Stimulated activated CD8-positive, alpha-beta memory T cell treated with anti-CD3 and anti-CD28 coated beads, Interleukin-15, amount 100 ng/mL, for 4 hours (primary cell): ENCODE measurements at regions not wholly inside any gene's neighbourhood (a gene's known extent, or its start where the extent isn't known, plus 50 kb on each side); places are given as distances from the start of the nearest gene placed in this dataset.

Experiments used
- DNase-seq, 2 donors: peaks; one replicate each; pipeline ENCODE4 v3.0.0-alpha.2; 2020; ENCODE audit warnings: low read depth in 2 of 2

DNA sequence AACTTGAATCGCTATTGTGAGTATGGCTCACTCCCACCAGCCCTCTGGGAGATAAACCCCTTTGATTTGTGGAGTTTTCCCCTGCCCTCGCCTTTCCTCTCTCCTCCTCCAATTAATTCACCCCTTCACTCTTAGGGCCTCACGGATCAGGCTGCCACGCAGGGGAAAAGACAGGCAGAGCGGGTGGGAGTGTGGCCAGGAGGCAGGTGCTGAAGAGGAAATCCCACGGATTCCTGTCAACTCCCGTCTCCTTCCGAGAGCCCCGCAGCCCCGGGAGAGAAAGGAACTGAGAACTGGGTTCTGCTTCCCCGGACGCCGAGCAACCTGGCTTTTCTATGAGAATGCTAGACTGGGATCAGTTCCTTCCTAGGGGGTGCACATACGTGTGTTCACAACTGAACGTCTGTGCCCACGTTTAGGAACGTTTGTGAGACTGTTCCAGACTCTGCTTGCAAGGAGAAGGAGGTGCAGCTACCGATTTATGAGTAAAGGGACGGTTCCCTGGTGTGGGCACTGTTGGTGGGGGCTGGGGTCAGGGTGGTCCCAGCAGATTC lies 314.5 kb upstream of the TLE4 start:
- DNase-seq = no peak

DNA sequence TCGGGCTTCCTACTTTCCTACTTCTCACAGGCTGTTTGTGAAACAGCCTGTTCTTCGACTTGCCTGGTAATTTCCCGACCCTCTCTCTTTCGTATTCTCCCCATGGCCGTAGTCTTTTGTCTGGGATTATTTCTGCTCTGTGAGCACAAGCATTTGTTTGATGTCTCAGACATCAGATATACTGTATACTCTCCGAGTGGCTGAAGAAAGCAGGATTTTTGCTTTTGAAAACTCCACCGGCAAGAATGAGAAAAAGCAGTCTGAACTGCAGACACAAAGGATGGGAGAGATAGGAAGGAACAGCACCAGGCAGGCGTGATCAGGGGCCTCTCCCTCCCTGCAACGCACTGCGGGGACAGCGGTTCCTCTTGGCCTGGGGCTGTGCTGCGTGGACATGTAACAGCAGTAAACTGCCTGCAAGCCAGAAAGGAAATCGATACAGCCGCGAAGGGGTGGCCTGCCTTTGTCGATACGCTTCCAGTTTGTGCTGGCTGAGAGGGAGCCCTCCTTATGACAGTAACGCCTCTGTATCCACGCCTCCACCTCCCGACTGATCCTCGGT lies 313.9 kb upstream of the TLE4 start:
- no peak for DNase-seq

DNA sequence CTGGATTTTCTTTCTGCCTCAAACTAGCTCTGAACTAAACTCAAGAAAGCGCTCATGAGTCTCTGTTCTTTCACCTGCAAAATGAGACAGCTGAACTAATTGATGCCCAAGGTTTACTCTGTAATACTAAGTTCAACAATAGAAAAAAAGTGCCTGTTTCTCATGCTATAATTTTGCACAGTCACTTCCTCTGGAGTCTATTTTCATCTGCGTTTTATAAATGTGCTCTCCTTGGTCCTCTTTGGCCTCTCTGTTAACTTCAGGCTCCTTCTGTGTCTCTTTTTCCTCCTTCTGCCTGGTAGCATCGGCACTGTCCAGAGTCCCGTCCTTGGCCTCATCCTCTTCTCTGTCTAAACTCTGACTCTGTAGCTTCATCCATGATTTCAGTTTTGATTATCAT lies 311.9 kb upstream of the TLE4 start:
- DNase-seq = no peak

DNA sequence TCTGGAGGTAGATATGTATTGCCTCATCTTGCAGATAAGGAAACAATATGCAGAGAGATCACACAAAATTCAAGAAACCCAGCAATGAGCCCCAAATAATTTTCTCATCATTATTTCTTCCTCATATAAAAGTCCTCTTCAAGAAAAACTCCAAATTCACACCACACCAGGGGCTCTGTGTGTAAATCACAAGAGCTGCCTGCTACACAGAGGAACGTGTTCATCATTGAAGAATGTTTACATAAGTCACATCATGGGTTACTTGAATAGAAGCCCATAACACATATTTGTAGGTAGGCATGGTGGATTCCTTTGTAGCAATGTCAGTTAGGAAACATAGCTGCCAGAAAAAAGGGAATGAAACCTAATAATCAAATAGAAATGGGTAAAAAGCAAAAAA lies 308.1 kb upstream of the TLE4 start:
- DNase-seq = no peak

DNA sequence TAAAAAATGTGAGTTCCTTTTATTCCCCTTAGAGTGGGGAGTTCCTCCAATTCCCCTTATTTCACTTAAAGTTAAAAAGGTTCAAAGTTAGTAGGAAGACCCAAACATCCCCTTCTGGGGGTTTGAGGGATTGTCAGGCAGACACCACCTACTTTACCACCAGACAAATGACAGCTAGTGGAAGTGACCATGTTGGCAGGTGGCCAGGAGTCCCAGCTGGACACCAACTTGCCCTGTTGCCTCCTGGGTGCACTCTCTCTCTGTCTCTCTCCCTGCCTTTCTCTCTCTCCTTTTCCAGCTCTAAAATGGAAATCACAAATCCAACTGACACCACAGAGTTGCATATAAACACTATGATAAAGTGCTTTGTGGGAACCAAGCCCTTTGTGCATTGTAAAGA lies 307.7 kb upstream of the TLE4 start:
- DNase-seq = no peak

DNA sequence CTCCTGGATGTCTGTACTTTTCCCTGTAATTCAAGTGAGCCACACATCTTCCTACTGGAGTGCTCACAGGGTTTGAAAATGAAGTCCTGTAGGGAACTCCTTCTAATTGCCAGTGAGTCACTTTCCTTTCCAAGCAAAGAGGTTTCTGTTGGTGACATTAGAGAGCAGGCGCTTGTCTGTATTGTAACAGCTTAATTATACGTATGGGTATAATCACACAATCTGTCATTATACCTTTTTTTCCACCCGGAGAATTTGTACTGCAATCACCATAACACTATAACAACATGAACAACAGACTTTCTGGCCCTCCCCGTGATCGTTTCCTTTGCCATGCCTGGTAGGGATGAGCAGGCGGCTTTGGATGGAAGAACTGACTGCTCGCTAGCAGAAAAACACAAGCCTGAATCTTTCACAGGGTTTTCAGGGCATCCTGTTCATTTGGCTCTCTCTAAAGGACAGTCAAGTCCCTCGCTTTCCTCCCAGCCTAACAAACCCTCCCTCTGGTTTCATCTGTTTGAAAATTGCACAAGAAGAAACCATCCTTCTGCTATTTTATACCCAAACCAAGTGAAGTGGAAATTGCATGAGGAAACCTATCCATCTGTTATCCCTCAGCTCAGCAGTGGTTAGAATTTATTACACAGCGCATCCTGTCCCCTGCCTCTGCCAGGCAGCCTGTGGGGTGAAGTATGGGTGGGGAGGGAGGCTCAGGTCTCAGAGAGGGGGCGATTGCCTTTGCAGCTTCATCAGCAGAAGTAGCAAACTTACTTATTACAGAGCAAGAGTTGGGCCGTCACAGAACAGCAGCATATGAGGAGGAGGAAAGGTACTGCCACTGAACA lies 307.0 kb upstream of the TLE4 start:
- no peak for DNase-seq

DNA sequence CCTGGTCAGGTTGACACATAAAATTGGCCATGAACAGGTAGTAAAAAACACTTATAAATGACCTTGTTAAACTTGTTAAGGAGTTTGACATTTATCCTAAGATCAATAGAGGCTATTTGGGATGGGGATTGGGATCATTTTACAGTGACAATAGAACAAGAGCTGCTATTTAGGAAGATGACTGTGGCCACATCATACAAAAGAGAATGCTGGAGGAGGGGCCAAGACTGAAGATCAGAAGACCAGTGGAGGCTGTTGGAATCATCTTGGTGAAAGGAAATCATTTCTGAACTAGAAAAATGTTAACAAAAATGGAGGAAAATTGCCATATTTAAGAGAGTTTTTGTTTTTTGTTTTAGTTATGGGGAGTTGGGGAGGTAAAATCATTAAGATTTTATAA lies 304.8 kb upstream of the TLE4 start:
- no peak for DNase-seq

DNA sequence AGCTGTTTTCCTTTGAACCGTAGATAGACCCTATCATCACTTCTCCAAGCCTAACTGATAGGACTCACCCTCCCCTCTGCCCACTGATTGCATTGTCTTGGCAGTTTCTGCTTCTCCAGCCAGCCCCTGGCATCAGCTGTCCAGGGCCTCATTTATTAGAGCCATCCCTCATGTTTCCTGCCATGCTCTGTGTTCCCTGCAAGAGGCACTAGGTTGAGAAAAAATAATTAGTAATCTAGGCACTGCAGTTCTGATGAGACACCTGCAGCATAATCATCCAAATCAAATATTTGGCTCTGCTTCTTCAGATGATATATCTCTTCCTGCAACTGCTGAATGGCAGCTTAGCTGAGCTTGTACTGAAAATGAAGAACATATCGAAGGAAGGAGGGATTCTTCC lies 303.0 kb upstream of the TLE4 start:
- no peak for DNase-seq

DNA sequence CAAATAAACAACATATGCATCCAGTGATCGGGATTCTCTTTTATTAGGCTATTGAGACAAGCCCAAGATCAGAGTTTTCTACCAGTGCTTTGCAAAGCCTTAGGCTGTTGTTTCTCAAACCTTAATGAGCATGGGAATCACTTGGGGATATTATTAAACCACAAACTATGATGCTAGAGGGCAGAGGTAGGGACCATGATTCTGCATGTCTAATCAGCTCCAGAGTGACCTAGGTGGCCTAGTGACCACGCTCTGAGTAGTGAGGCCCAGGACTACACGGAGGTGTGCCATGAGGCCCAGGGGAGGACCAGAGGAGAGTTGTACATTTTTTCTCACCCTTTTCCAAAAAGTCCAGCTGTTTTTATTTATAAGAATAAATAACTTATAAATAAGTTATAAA lies 298.5 kb upstream of the TLE4 start:
- no peak for DNase-seq

DNA sequence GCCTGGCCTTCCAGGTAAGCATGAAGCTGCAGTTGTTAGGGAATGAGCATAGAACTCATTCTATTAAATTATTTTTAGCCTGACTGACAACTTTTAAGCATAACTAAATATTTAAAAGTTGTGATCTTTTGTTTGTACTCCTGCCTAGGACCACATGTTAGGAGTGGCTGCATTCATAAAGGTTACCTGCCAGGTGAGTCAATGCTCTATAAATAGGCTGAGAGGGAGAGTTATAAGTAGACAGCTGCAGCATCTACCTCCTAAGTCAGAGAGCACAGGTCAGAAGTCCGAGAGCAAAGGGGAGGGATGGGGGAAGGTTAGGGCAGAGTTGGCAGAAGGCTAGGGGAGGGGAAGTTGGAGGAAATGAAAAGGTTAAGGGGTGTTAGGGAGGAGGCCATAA lies 292.4 kb upstream of the TLE4 start:
- DNase-seq = no peak

DNA sequence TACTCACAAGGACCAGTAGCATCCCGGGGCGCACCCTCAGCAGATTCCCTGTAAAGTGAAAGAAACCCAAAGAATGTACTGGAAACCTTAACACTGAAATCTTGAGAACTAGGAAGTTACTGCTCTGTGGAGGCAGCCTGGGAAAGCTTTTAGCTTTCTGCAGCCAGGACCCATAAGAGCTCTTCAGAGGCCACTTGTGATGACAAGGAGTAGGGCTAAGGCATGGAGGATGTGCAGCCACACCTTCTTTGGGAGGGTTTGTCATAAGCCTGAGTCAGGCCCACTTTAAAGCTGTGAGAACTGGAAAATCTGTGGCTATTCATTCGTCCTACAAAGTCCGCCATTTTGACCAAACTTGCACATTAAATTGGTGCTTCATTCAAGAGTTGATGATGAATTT lies 291.1 kb upstream of the TLE4 start:
- no peak for DNase-seq

DNA sequence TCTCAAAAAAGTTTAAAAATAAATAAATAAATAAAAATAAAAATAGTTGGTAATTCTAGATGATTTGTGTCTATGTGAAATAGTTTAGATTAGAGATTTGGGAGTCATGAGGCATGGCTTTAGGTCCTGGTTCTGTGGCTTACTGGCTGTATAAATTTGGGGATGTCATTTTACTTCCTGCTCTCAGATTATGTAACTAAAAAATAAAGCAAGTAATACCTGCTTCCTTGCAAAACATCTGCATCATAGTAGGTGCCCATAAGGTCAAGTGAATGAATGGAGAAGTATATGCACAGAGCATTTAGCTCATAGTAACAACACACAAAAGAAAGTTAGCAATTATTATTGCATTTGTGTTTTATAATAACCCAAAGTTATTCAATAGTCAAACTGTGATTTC lies 287.7 kb upstream of the TLE4 start:
- DNase-seq = no peak

DNA sequence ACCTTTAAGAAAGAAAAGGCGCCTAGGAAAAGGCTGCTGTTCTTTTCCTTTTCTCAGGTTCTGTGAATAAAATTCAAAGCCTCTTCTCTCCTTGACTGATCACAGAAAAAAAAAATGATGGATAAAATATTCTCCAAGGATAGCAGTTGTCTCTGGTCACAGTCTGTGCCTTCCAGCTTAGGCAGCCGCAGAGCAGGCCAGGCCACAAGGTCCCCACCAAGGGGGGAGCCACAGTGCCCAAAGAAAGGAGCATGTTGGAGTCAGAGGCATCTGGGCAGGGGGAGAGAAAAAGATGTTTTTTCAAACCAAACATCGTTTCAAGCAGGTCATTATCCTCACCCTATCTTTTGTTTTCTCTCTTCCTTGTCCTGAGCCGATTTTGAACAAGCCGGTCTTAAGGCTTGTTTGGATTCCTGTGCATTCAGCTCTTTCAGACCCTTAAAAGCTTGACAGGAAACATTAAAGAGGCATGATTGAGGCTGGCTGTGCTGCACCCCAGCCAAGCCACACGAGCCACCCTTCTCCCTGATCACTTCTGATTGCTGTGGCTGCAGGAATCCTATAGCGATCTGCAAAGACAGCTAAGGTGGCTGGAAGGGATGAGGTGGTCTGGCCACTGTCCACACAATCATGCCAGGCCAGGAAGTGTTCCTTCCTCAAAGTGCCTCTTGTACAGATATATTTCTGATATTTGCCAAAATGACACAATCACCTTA lies 284.6 kb upstream of the TLE4 start:
- DNase-seq = no peak

DNA sequence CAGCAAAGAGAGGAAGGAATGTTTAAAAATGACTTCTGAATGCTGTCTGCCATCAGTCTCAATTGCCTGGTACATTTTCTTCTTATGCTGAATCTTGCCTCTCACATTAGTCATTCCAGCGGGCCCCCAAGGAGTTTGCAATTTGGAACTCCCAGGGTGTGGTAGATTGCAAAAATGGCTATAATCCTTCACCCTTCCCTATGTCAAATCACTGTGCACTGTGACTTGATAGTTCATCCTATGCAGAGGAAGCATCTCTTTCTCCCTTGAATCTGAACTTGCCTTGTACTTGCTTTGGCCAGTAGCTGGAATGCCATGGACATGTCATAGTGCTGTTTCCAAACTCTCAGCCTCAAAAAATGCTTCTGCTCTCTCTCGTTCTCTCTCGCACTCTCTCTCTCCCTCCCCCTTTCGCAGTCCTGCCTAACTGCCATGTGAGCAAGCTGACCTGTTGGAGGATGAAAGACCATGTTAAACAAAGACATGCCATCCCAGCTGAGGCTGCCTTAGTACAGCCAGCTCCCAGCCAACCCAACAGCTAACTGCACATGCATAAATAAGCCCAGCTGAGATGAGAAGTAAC lies 284.0 kb upstream of the TLE4 start:
- no peak for DNase-seq

DNA sequence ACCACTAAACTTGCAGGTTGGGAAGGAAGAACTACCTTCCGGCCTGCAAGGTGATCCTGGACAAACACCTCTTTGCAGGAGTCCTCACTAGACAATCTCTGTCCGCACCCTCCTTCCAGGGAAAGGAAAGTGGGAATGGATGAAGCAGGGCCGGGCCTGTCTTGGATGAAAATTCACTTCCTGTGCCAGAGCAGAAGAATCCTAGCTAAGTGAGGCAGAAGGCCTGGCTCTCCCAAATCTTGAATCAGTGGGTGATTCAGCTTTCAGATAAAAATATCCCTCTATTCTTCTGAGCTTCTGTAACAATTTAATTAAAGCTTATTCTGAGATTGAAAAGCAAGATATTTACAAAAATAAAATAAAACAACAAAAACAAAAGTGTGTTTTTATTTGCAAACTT lies 281.9 kb upstream of the TLE4 start:
- no peak for DNase-seq

DNA sequence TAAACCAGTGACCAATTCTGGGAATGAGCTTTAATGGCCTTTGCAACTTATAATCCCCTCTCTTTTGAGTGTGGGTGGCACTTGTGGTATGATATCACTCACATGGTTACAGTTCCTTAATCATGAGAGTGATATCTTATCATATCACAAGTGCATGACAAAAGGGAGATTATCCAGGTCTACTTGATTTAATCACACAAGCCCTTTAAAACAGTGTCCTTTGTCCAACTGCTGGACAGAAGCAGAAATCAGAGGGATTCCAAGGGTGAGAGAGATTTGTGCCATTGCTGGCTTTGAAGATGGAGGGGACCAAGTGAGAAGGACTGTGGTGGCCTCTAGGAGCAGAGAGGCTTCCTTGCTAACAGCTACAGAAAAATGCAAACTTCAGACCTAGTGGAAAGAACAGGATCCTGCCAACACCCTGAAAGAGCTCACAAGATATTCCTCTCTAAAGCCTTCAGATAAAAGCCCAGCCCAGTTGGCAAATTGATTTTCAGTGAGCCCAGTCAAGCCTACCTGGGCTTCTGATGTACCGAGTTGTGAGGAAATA lies 279.0 kb upstream of the TLE4 start:
- DNase-seq = no peak

DNA sequence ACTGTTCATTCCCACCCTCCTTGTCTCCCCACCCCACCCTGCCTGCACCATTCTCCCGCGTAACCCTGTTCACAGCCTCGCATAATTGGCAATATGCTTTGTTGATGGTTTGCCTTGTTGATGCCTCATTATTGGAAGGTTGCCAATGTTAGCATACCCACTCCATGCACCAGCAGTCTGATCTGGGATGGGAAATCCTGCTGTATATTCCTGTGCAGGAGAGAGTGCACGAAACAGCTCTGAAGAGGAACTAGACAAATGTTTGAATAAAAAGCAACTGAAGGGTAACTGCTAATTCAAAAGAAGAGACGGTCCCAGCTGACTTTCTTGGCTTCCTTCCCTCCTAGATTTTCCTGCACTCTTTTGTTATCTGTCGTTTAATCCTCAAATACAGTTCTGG lies 271.7 kb upstream of the TLE4 start:
- no peak for DNase-seq

DNA sequence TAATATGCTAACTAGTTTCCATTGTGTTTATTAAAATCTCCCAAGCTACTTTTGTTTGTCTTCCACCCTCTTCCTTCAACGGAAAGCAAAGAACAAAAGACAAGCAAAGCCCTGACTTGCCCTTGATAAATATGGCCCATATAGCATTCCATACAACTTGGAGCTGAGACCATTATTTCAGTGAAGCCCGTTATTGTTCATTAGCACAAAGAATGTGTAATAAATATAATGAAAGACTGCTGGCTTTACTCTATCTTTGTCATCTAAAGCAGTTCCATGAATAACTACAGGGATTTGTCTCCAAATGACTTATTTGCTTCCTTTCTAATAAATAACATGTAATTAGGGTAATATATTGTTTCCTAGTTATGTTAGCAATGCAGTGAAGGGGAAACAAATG lies 270.7 kb upstream of the TLE4 start:
- no peak for DNase-seq

DNA sequence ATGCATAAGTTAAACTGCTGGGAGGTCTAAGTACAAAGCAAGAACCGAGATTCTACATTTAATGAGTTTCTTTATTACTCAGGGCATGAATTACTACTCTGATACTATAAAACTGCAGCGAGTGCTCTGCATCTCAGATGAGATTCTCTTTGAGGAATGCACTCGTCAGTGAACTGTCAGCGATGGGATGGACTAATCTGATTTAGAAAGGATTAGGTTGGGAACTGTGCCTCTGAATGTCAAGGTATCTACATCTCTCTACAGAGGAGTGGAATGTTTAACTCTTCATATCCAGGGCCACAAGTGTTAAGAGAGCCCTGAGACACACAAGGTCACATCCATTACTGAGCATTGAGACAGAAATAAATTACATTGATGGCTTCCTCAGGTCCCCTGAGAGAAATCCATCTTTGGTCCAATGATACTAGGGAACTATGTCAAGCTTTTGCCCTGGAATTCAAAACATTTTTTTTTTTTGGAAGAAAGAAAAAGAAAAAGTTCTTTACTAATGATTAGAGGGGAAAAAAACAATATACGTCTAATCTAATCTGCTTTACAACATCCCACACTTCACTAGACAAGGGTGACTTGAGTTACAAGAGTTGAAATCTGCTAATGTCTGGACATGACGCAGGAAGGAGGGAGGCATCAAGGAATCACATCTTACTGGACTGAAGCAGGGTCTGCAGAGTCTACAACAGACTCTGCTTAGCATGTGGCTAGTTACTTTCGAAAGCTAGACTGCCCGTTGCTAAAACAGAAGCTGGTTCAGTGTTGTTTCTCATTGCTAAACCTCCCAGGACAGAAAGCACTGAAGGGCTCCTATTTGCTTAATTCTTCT lies 270.0 kb upstream of the TLE4 start:
- DNase-seq = no peak

DNA sequence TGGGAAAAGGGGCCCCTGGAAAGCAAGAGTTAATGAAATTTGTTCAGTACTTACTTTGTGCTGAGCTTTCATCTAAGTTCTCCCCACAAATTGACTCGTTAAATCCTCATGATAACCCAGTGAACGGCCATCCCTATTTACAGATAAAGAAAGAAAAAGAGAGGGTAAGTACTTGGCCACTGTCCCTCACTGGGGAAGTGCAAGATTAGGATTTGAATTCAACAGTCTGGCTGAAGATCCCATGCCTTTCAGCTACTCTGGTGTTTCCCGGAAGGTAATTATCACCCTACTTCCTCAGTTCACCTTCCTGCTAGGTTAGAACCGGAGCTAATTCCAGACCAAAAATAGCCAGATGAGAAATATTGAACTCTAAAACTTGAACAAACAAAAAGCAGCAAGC lies 269.2 kb upstream of the TLE4 start:
- no peak for DNase-seq

DNA sequence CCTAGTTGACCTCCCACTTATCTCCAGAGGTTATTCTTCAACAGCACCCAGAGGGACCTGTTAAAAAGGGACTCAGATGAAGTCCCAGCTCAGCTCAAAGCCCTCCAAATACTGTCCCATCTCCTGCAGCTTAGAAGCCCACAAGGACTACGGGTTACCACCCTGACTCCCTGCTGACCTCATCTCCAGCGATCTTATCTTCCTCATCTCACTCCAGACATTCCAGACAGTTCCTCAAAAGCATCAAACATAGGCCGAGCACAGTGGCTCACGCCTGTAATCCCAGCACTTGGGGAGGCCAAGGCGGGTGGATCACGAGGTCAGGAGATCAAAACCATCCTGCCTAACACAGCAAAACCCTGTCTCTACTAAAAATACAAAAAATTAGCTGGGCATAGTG lies 263.8 kb upstream of the TLE4 start:
- DNase-seq = no peak
